Skin of body (tissue), 1 donor: ENCODE measurements at regions not wholly inside any gene's neighbourhood (a gene's known extent, or its start where the extent isn't known, plus 50 kb on each side); places are given as distances from the start of the nearest gene placed in this dataset.

Source experiments
- DNase-seq: peaks from one replicate; lab custom pipeline; 2025; lab: John Stamatoyannopoulos, UW

DNA sequence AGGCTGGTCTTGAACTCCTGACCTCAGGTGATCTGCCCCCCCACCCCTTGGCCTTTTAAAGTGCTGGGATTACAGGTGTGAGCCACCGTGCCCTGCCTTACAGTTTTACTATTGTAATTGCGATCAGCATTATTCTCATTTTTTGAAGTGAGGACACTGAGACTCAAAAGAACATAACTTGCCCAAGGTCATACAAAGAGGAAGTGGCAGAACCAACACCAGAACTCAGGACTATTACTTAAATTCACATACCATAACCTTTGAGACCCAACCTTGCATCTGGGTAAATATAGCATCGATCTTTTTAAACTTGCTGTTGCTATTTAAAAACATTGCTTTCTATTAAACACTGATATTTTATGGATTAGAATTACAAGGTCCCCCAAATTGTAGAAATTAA, 54.2 kb downstream of the FOXI1 start:
- DNase-seq, result no peak

DNA sequence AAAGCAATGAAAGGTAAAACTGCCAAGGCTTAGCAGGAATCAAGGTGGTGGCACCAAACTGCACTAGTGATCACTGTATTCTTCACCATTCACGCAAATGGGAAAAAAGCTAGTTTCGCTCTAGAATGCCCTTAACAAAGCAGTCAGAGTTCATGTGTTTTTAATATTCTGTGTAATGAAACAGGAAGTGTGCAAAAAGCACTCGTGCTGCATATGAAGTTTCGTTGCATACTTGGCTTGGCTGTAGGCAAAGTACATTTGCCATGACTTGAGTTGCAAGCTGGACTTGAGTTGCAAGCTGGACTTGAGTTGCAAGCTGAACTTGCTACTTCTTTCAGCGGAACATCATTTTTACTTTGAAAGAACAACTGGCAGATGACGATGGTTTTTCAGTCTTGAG, 55.4 kb downstream of the FOXI1 start:
- DNase-seq, result peak; percentile 37

DNA sequence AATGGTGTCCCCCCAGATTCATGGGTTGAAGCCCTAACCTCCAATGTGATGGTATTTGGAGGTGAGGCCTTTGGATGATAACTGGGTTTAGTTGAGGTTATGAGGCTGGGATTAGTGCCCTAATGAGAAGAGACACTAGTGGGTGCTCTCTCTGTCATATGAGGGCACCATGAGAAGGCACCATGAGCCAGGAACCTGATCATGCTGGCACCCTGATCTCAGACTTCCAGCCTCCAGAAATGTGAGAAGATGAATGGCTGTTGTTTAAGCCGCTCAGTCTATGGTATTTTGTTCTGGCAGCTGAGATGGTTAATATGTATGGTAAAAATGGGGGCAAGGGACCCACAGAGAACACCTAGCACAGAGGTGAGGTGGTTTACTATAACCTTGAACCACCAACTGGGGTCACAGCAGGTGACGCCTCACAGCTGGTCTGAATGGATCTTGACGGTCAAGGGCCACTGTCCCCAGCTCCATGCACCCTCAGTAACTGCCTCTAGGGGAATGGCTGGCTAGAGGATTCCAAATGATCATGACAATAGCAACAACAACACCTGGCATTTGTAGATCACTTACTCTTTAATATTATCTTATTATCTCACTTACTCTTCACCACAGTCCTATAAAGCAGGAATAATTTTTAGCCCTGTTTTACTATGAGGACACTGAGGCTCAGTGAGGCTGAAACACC, 57.1 kb downstream of the FOXI1 start:
- no peak for DNase-seq

DNA sequence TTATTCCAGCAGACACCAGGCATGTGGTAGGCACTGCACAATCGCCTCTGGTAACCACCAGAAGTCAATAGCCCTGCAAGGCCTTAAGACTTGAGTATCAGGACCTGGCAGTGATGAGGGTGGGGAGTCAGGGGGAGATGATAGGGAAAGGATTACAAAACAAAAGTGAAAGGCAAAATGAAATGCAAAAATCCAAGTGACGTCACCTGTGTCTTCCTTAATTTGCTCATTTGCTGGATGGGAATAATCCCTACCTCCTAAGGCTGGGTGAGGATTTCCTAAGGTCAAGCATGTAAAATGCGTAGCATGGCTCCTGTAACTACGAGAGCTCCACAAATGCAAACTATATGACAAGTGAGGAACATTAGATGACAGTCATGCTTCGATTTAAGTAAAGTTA, 58.4 kb downstream of the FOXI1 start:
- no peak for DNase-seq

DNA sequence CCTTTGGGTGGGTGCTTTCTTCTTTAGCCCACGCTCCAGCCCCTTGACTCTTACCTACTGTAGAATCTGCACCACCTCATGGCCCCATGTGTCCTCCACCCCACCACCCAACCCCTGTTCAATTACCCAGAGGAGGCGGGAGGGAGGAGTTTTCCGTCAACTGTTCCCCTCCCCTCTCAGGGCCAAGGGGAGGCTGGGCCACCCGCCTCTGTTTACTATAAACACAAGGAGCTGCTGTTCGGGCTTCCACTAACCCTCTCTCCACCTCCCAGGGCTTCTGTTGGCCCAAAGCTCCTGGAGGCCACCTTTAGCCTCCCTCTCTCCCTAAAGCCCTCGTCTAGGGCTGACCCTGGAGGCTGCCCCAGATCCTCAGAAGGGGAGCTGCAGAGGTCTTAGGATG, 59.2 kb downstream of the FOXI1 start:
- no peak for DNase-seq

DNA sequence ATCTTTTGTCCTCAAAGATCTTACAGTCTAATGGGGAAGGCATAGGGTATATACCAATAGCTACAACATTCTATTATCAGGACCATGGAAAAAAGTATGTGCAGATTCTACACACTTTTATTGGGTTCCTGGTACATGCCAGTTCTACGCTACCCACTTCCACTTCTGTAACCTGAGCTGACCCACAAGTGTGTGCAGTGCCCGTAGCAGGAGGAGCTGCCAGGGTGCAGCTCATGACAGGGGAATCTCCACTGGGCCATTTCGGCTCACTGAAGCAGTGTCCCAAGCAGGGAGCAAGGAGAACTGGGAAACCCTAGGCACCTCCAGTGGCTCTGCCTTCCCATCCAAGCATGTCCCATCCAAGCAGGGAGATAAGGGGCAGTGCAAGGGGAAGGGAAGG, 60.4 kb downstream of the FOXI1 start:
- no peak for DNase-seq

DNA sequence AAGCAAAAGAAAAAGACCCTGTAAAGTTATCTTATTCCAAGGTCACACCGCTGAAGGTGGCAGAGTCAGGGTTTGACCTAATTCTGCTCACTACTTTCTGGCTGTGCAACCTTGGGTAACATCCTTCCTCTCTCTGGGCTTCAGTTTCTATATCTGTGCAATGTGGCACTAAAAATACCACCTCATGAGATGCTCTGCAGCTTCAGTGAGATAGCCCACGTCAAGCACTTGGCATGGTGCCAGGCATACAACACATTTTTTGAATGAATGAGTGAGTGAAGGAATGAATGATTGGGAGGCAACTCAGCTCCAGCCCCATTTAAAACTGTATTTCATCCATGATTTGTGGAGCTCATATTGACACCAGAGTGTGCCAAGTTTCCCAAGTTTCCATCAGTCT, 62.3 kb downstream of the FOXI1 start:
- DNase-seq, result no peak

DNA sequence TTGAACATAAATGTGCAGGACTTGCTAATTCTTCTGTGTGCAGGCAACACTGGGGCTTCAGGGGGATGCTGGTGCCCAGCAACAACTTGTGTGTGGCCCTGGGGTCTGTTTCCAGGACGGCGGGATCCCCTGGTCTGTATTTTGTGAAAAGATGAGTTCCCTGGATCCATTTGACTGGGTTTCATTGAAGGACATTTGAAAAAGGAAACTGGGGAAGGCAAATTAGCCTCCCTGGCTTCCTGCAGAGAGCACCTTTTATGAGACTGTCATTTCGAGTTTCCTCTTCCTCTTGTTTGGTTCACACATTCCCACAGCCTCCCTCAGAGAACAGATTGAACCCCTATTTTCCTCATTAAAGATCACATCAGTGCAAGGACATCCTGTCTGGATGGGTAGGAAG, 63.1 kb downstream of the FOXI1 start:
- no peak for DNase-seq

DNA sequence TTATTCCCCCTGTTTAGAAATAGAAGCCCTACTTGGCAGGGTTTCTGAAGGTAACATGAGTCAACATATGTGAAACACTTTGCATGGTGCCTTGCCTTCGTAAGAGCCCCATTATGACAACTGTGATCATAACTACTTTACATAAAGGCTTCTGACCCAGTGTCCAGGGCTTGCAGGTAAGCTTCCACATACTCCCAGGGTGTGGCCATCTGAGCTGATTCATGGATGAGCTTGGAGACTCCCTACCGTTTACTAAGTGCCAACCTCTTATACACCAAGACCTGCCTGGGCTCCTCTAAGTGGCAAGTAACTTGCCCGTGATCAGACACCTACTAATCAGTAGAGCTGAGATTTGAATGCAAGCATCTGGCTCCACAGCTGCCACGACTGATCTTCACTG, 62.8 kb upstream of the C5orf58 start:
- DNase-seq, result no peak

DNA sequence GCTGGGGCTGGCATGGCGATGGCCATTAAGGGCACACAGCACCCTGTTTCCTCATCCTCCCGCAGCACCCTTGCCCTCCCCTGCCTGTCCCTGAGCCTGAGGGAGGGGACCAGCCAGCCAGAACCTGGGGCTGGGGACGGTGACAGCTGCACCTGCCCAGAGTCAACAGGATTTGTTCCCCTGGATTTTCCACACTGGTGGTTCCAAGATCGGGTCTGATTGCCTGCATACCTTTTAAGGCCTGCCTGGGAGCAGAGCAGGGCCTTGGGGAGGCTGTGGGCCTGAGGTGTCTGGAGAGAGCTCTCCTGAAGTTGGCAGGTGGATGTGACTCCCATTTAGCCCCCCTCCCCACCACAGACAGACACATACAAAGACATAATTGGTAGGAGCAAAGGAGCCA, 61.0 kb upstream of the C5orf58 start:
- DNase-seq, result no peak

DNA sequence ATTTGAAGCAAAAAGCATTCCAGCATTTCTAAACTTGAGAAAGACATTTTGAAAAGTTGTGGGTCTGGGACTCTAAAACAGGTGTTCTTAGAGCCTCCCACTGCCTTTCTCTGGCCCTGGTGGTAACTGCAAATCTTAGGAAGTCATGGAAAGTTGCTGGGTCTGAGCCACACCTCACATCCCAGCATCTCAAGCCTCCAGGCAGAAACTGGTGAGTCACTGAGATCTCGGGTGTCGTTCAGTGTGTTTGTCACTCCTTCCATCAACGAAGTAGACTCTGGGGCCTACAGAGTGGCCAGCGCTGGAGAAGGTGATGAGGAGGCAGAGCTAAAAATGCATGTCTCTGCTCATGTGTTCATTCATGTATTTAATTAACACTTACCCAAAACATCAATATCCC, 59.6 kb upstream of the C5orf58 start:
- DNase-seq, result no peak

DNA sequence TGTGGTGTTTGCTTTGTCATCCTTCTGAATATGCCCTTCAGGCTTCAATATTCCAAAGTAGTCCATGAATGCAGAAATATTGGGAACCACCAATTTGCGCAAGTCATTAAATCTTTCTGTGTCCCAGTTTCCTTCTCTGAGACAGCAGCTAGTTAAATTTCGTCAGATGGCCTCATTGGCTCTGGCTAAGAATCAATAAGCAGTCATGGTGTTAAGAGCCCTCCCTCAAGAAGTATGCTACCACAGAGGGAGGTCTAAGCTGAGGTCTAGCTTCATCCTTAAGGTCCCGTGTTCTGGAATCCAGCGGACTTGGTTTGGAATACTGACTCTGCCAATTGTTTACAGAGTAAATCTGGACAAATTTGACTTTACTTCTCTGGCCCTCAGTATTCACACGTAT, 59.1 kb upstream of the C5orf58 start:
- no peak for DNase-seq

DNA sequence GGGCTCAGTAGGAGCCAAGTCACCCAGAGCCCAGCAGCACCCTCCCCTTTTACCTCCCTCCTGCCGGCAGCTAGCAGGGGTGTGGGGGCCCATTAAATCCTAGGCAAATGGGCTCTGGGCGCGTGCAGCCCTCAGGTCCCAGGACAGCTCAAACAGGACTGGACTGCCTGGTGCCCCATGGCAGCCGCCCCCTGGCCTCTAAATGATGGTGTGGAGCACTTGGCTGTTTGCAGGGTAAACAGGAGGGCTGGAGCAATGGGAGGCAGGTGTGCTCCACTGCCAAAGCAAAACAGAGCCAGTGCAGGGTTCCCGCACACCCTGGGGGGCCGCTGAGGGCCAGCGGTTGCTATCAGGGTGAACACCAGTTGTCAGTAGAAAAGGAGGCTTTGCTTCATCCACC, 55.9 kb upstream of the C5orf58 start:
- DNase-seq, result no peak

DNA sequence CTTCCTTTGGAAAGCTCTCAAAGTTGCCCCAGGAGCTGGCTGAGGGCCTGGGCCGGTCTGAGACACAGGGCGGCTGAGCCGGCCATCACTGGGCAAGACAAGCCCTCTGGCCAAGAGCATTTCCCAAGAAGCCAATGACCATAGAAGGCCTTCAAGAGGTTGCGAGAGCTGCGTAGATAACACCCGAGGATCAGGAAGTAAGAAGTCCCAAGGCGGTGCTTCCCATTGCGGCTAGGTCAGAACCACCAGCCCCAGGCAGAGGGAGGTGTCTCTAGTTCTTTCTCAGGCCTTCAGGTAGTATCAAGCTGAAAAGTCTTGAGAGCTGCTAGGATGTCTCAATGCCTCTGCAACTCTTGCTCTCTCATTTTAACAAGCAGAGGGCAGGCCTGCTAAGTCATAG, 54.0 kb upstream of the C5orf58 start:
- DNase-seq, result no peak

DNA sequence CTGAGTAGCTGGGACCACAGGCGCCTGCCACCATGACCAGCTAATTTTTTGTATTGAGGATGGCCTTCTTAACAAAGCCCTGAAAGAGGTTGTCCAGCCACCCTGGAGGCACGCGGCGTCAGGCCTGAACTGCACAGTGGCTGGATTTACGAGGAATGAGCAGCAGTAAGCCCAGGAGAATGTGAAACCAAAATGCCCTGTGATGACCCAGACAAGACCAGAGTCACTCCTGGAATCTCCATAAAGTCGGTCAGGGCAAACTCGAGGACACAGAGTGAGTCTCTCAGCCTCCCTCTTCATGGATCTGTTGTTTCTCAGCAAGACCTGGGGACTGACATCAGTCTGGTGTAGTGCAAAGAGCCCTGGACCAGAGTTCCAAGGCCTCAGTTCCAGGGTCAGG, 53.2 kb upstream of the C5orf58 start:
- no peak for DNase-seq

DNA sequence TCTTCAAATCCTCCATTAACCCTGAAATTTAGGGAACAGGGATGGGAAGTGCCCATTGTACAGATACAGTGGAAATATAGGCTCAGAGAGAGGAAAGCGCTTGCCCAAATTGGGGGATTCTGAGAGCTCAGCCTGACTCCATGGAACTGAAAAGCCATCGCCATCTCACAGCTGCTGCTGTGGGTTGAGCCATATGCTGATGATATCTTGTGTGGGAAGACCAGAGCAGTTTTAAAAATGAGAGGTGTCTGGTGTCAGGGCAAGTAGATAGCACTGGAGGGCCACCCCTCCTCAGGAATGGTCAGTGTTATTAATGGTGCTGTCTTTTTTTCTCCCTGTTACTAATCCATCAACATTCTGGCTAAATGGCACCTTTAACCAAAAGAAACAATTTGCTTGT, 50.9 kb upstream of the C5orf58 start:
- no peak for DNase-seq

DNA sequence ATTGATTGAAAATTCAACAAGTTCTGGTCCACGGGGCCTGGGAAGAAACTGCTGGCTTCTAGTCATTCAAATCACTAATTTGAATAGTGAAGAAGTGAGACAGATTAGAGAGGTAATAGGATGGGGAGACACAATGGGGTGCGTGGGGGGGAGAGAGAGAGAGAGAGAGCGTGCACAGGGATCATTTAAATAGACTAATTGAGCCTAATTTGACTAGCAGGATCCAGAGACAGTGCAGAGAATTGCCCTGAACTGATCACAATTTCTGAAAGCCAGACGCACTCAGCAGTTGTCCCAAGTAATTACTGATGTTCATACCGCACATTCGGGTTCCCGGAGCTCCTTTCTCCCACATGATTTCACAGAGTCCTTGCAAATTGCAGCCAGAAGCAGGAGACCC, 50.3 kb upstream of the C5orf58 start:
- DNase-seq, result no peak
